ENCODE measurements at regions not wholly inside any gene's neighbourhood (a gene's known extent, or its start where the extent isn't known, plus 50 kb on each side); places are given as distances from the start of the nearest gene placed in this dataset.

DNA sequence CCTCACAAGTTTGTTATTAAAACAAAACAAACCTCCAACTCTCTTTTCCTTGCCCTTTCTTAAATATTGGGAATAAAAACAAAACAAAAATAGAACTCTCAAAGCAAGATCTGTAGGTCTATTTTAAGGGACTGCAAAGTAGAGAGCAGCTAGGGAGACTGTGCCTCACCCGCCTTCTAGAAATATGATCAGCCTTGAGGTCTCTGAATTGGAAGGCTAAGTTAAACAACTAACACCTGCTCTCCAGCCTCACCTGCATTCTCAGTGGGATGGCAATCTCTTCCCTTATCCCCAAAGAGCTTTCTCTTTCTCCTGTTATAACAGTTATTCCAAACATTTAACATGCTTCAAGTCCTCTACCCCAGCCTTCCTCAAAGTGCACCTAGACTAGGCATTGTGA, 75.5 kb upstream of the TNR start:
- TF ChIP-seq, protein P1, sequence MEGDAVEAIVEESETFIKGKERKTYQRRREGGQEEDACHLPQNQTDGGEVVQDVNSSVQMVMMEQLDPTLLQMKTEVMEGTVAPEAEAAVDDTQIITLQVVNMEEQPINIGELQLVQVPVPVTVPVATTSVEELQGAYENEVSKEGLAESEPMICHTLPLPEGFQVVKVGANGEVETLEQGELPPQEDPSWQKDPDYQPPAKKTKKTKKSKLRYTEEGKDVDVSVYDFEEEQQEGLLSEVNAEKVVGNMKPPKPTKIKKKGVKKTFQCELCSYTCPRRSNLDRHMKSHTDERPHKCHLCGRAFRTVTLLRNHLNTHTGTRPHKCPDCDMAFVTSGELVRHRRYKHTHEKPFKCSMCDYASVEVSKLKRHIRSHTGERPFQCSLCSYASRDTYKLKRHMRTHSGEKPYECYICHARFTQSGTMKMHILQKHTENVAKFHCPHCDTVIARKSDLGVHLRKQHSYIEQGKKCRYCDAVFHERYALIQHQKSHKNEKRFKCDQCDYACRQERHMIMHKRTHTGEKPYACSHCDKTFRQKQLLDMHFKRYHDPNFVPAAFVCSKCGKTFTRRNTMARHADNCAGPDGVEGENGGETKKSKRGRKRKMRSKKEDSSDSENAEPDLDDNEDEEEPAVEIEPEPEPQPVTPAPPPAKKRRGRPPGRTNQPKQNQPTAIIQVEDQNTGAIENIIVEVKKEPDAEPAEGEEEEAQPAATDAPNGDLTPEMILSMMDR (IDR thresholded peaks at IDR 0.05): no peak
- no peak for TF ChIP-seq POLR2A (IDR thresholded peaks at IDR 0.05)
